Neural progenitor cell (in vitro differentiated cells): ENCODE measurements at regions not wholly inside any gene's neighbourhood (a gene's known extent, or its start where the extent isn't known, plus 50 kb on each side); places are given as distances from the start of the nearest gene placed in this dataset.
"Not testable (repeated sequence)": the region's sequence is repeated elsewhere in the genome, so short reads cannot be mapped to it uniquely, and the experiment has no call there.

ENCODE experiments used
- DNase-seq: peaks from one replicate; pipeline ENCODE4 v3.0.0-alpha.2; 2016; ENCODE audit warnings: low spot score
- H2AFZ ChIP-seq: fragments of 200-600 bp; sonication (generic); replicated peaks from 2 replicates; pipeline ENCODE4 v1.6.1; 2016; ENCODE audit warnings: antibody characterized with exemption
- H3F3A ChIP-seq: fragments of 200-600 bp; sonication (generic); 2 replicates; pipeline ENCODE4 v1.6.1; 2016; ENCODE audit warnings: antibody characterized with exemption, low read depth
- H3K27ac ChIP-seq: fragments of 200-600 bp; sonication (generic); 2 replicates; pipeline ENCODE4 v1.5.1; 2016; ENCODE audit warnings: mild to moderate bottlenecking
- H3K27me3 ChIP-seq: fragments of 200-600 bp; sonication (generic); 2 replicates; pipeline ENCODE4 v1.6.1; 2016; ENCODE audit warnings: mild to moderate bottlenecking, moderate library complexity
- H3K36me3 ChIP-seq: fragments of 200-600 bp; sonication (generic); 2 replicates; pipeline ENCODE4 v1.5.1; 2016
- H3K4me1 ChIP-seq: fragments of 200-600 bp; sonication (generic); 2 replicates; pipeline ENCODE4 v1.6.1; 2016; ENCODE audit warnings: mixed run types
- H3K4me2 ChIP-seq: fragments of 200-600 bp; sonication (generic); 2 replicates; pipeline ENCODE4 v1.6.1; 2016
- H3K4me3 ChIP-seq: fragments of 200-600 bp; sonication (generic); 2 replicates; pipeline ENCODE4 v1.5.1; 2016
- H3K79me2 ChIP-seq: fragments of 200-600 bp; sonication (generic); 2 replicates; pipeline ENCODE4 v1.6.1; 2016; ENCODE audit warnings: low read depth
- H3K9ac ChIP-seq: fragments of 200-600 bp; sonication (generic); 2 replicates; pipeline ENCODE4 v1.6.1; 2016
- H3K9me3 ChIP-seq: fragments of 200-600 bp; sonication (generic); 2 replicates; pipeline ENCODE4 v1.5.1; 2016; ENCODE audit warnings: low read depth
- H4K20me1 ChIP-seq: fragments of 200-600 bp; sonication (generic); 2 replicates; pipeline ENCODE4 v1.6.1; 2016; ENCODE audit warnings: low read depth
- H3K27ac Mint-ChIP-seq: 3 replicates; pipeline ENCODE4 v1.8.0; 2021; ENCODE audit warnings: mixed read lengths
- H3K27me3 Mint-ChIP-seq: 2 replicates; pipeline ENCODE4 v1.8.0; 2022; ENCODE audit warnings: low read depth, mild to moderate bottlenecking, inconsistent platforms, moderate library complexity, mixed read lengths; ENCODE audit not compliant: insufficient read depth
- H3K36me3 Mint-ChIP-seq: 3 replicates; pipeline ENCODE4 v1.8.0; 2021; ENCODE audit warnings: mixed read lengths
- H3K4me1 Mint-ChIP-seq: 3 replicates; pipeline ENCODE4 v1.8.0; 2021; ENCODE audit warnings: mixed read lengths
- H3K4me3 Mint-ChIP-seq: 3 replicates; pipeline ENCODE4 v1.8.0; 2021; ENCODE audit warnings: mild to moderate bottlenecking, moderate library complexity, mixed read lengths
- H3K9me3 Mint-ChIP-seq: 3 replicates; pipeline ENCODE4 v1.8.0; 2020; ENCODE audit warnings: mixed read lengths

GRCh38 chr7:76912011-76912814 lies 119.9 kb downstream of the SPDYE17 start:
- H3K4me2 ChIP-seq, result peak overlapping the region; percentile 32
- H3K4me3 ChIP-seq, result not testable (repeated sequence)

GRCh38 chr7:76904688-76905087 lies 127.5 kb downstream of the SPDYE17 start:
- H3K9ac ChIP-seq, H3K27ac Mint-ChIP-seq, H3K4me3 ChIP-seq, H3K27me3 ChIP-seq, H3K4me3 Mint-ChIP-seq, H3K36me3 ChIP-seq, H3K36me3 Mint-ChIP-seq, H3K27me3 Mint-ChIP-seq, H3K4me1 Mint-ChIP-seq, H4K20me1 ChIP-seq, DNase-seq, H3K27ac ChIP-seq, H3K9me3 Mint-ChIP-seq, H3K9me3 ChIP-seq, H3K4me1 ChIP-seq, H3K79me2 ChIP-seq, H3F3A ChIP-seq, H3K4me2 ChIP-seq, H2AFZ ChIP-seq: not testable (repeated sequence)

More at GRCh38 chr7:76912011-76912814, 119.9 kb downstream of the SPDYE17 start:
- H3K79me2 ChIP-seq, DNase-seq, H3K9ac ChIP-seq, H3K27ac ChIP-seq, H3K27me3 ChIP-seq, H3K27me3 Mint-ChIP-seq, H4K20me1 ChIP-seq, H3K36me3 Mint-ChIP-seq, H3K9me3 Mint-ChIP-seq, H3K27ac Mint-ChIP-seq, H3K9me3 ChIP-seq, H3K4me3 Mint-ChIP-seq, H2AFZ ChIP-seq, H3K36me3 ChIP-seq: not testable (repeated sequence)
- H3F3A ChIP-seq, result peaks cover 15% of the 10 kb centered on the region
- H3K4me1 ChIP-seq, result peaks cover 26% of the 10 kb centered on the region
- peaks cover 18% of the 10 kb centered on the region for H3K4me1 Mint-ChIP-seq

- H3K27me3 ChIP-seq, H2AFZ ChIP-seq, H3K4me1 ChIP-seq, H4K20me1 ChIP-seq, H3F3A ChIP-seq, H3K9me3 ChIP-seq, H3K27ac Mint-ChIP-seq, H3K4me3 Mint-ChIP-seq, H3K27ac ChIP-seq, H3K9me3 Mint-ChIP-seq, H3K4me3 ChIP-seq, H3K36me3 Mint-ChIP-seq, H3K79me2 ChIP-seq, H3K27me3 Mint-ChIP-seq, H3K4me1 Mint-ChIP-seq, H3K36me3 ChIP-seq, H3K9ac ChIP-seq, H3K4me2 ChIP-seq: not testable (repeated sequence)
- peak; percentile 7 for DNase-seq
These were observed 130.0 kb downstream of the SPDYE17 start for GRCh38 chr7:76901944-76902710.

- not testable (repeated sequence) for H3K4me1 Mint-ChIP-seq, H3K4me3 ChIP-seq, H3K36me3 ChIP-seq, H3K9me3 ChIP-seq, H3K27me3 ChIP-seq, H3K4me2 ChIP-seq, H2AFZ ChIP-seq, DNase-seq, H3K79me2 ChIP-seq, H4K20me1 ChIP-seq, H3F3A ChIP-seq, H3K9me3 Mint-ChIP-seq, H3K27ac Mint-ChIP-seq, H3K36me3 Mint-ChIP-seq, H3K4me3 Mint-ChIP-seq, H3K9ac ChIP-seq, H3K27ac ChIP-seq, H3K4me1 ChIP-seq, H3K27me3 Mint-ChIP-seq
These were observed 133.4 kb downstream of the SPDYE17 start for GRCh38 chr7:76898807-76899206.

GRCh38 chr7:76897007-76897406 lies 135.2 kb downstream of the SPDYE17 start:
- not testable (repeated sequence) for H3K4me2 ChIP-seq, H3K4me1 Mint-ChIP-seq, H3F3A ChIP-seq, H3K9ac ChIP-seq, H3K9me3 ChIP-seq, H4K20me1 ChIP-seq, H3K27ac ChIP-seq, H3K36me3 ChIP-seq, H3K4me1 ChIP-seq, H2AFZ ChIP-seq, H3K27me3 Mint-ChIP-seq, H3K4me3 ChIP-seq, H3K36me3 Mint-ChIP-seq, H3K79me2 ChIP-seq, H3K27ac Mint-ChIP-seq, H3K27me3 ChIP-seq, H3K9me3 Mint-ChIP-seq, H3K4me3 Mint-ChIP-seq, DNase-seq

GRCh38 chr7:76895696-76896095 lies 136.5 kb downstream of the SPDYE17 start:
- not testable (repeated sequence) for H3F3A ChIP-seq, H3K79me2 ChIP-seq, H3K4me3 ChIP-seq, H2AFZ ChIP-seq, H3K27me3 Mint-ChIP-seq, H3K4me2 ChIP-seq, H3K9me3 ChIP-seq, H3K9ac ChIP-seq, H3K4me1 ChIP-seq, H3K27ac ChIP-seq, DNase-seq, H3K9me3 Mint-ChIP-seq, H3K27me3 ChIP-seq, H4K20me1 ChIP-seq, H3K27ac Mint-ChIP-seq, H3K36me3 Mint-ChIP-seq, H3K4me3 Mint-ChIP-seq, H3K36me3 ChIP-seq, H3K4me1 Mint-ChIP-seq

GRCh38 chr7:76891771-76892170 lies 140.4 kb downstream of the SPDYE17 start:
- not testable (repeated sequence) for H3K27me3 Mint-ChIP-seq, DNase-seq

GRCh38 chr7:76879733-76880288 lies 152.3 kb downstream of the SPDYE17 start:
- not testable (repeated sequence) for H3K79me2 ChIP-seq, H3K27me3 ChIP-seq, H3F3A ChIP-seq, H3K4me1 Mint-ChIP-seq, H3K4me2 ChIP-seq, H3K4me1 ChIP-seq, H3K36me3 Mint-ChIP-seq, H3K27ac Mint-ChIP-seq, H3K9ac ChIP-seq, DNase-seq, H3K36me3 ChIP-seq, H3K4me3 ChIP-seq, H3K4me3 Mint-ChIP-seq, H4K20me1 ChIP-seq, H3K9me3 ChIP-seq, H3K9me3 Mint-ChIP-seq, H3K27me3 Mint-ChIP-seq, H3K27ac ChIP-seq
- peak overlapping the region; percentile 76 for H2AFZ ChIP-seq

More at GRCh38 chr7:76891771-76892170, 140.4 kb downstream of the SPDYE17 start:
- H3K36me3 ChIP-seq, H3K27ac Mint-ChIP-seq, H3K4me3 Mint-ChIP-seq, H3K9me3 ChIP-seq, H2AFZ ChIP-seq, H3K27me3 ChIP-seq, H3K4me2 ChIP-seq, H3F3A ChIP-seq, H3K4me1 Mint-ChIP-seq, H3K9me3 Mint-ChIP-seq, H3K9ac ChIP-seq, H3K36me3 Mint-ChIP-seq, H3K4me3 ChIP-seq, H3K79me2 ChIP-seq, H3K27ac ChIP-seq, H4K20me1 ChIP-seq, H3K4me1 ChIP-seq: not testable (repeated sequence)
